GM13976 (cell line): ENCODE measurements at regions not wholly inside any gene's neighbourhood (a gene's known extent, or its start where the extent isn't known, plus 50 kb on each side); places are given as distances from the start of the nearest gene placed in this dataset.
"Not testable (repeated sequence)": the region's sequence is repeated elsewhere in the genome, so short reads cannot be mapped to it uniquely, and the experiment has no call there.

ENCODE experiments used
- DNase-seq: peaks from one replicate; pipeline ENCODE4 v3.0.0; 2012; ENCODE audit warnings: low spot score
- in situ Hi-C: fragments of 300-500 bp; cut with MboI; formaldehyde crosslinking; loops from one replicate; pipeline ENCODE4 v1.12.0; 2022; ENCODE audit warnings: low sequenced_read_pairs, mixed read lengths, inconsistent platforms; ENCODE audit not compliant: unreplicated experiment
- TF ChIP-seq, protein P1 (sequence below): IDR thresholded peaks from 2 replicates; pipeline ENCODE4 v1.5.1; 2012; ENCODE audit warnings: borderline replicate concordance, mild to moderate bottlenecking; ENCODE audit not compliant: insufficient read depth; ENCODE audit errors: extremely low read depth, missing control alignments, control extremely low read depth

DNA sequence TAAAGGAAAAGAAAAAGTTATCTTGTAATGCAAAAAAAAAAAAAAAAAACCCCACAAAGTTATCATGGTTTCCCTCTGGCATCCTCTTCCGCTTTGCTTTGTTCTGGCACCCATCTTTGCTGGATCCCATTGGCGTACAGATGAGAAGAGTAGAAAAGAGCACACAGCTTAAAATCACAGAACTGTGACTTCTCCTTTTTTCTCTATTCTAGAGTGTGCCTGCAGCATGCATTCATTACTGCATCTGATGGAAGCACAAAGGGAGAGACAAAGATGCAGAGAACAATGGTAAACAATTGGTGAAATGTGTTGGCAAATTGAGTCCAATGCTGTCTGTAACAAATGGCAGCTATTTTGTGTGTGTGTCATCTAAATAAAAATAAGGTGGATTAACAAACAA lies 440.8 kb upstream of the PIK3R1 start:
- DNase-seq = no peak
- in situ Hi-C loops = no loop called here
- TF ChIP-seq, protein P1, sequence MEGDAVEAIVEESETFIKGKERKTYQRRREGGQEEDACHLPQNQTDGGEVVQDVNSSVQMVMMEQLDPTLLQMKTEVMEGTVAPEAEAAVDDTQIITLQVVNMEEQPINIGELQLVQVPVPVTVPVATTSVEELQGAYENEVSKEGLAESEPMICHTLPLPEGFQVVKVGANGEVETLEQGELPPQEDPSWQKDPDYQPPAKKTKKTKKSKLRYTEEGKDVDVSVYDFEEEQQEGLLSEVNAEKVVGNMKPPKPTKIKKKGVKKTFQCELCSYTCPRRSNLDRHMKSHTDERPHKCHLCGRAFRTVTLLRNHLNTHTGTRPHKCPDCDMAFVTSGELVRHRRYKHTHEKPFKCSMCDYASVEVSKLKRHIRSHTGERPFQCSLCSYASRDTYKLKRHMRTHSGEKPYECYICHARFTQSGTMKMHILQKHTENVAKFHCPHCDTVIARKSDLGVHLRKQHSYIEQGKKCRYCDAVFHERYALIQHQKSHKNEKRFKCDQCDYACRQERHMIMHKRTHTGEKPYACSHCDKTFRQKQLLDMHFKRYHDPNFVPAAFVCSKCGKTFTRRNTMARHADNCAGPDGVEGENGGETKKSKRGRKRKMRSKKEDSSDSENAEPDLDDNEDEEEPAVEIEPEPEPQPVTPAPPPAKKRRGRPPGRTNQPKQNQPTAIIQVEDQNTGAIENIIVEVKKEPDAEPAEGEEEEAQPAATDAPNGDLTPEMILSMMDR = no peak

DNA sequence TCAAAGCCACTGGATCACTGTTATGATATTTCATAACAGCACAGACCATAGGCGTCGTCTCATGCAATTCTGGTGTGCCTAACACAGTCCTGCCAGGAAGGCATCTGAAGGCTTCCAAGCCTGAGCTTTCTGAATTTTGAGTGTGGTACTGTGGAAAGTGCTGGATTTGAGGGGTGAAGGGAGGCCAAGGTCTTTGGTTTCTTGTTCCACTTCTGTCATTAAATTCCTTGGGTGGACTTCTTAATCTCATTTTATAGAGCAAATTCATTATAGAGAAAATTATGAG lies 441.3 kb upstream of the PIK3R1 start:
- no peak for DNase-seq
- in situ Hi-C loops = no loop called here
- TF ChIP-seq, protein P1 = no peak

DNA sequence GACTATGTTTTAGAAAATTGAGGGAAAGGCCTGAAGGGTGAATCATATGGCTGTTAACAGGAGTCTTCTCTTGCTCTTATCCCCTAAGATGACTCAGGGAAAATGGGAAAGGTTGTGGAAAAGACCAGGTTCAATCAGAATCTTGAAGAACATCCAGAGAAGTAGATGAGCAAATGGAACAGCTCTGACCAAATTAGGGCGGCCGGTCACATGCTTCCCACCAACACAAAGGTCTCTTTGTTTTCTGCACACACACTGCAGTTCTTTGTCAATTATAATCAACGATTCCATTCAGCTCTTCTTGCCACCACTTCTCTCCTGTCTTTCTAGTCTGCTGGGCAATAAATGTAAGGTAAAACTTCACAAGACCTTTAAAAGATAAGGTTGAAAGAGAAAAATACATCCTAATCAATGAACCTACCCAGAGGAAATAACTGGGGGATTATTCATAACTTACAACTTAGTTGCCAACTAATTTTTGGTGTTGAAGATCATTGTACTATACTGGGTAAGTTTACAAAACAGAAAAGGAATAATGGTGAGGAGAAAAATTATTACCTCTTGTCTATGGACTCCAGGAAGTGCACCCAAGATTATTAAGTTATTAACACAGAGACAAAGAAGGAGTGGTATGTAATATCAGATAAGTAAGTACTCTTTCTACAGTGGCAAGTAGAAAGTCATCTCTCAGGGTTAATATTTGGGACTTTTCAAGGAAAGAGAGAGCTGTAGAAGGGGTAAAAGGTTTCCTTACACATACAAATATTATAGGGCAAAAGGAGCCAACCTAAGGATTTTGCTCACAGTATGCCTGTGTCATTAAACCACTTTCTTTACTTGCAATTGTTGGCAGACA lies 441.9 kb upstream of the PIK3R1 start:
- TF ChIP-seq, protein P1 = no peak
- in situ Hi-C loops = no loop called here
- no peak for DNase-seq

DNA sequence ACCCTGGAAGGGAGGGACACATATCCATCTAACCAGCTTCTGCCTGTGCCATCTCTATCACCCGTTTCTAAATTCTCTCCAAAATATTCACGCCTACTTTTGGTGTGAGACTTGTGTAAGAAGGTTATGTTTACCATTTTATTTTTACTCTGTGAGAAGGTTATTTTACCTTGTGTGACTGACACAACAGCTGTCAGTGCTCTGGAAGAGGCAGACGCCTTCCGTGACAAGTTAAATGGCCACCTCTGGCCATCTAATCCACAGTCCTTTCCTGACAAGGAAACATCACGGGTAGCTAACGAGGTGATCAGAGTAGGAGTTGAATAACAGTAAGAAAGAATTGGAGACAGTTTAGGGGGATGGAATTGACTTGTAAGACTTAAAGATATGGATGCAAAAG lies 443.8 kb upstream of the PIK3R1 start:
- in situ Hi-C loops = no loop called here
- TF ChIP-seq, protein P1 = no peak
- no peak for DNase-seq

DNA sequence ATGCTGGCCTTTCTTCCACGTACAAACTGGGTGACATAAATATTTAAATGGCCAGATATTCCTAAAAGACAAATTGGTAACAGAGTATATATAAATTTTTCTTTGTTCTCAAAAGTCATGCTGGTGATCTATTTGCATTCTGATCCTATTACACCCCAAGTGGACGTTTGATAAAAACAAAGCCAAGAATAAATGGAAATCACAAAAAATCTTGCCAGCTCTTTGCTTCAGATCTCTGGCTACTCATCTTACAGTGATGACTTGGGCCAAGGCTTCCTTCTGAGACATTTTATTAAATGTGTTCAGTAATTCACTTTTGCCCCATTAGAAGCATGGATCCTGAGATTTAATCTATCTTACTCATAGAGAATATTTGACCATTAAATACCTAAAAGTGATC lies 444.3 kb upstream of the PIK3R1 start:
- in situ Hi-C loops = no loop called here
- no peak for DNase-seq
- TF ChIP-seq, protein P1 = no peak

DNA sequence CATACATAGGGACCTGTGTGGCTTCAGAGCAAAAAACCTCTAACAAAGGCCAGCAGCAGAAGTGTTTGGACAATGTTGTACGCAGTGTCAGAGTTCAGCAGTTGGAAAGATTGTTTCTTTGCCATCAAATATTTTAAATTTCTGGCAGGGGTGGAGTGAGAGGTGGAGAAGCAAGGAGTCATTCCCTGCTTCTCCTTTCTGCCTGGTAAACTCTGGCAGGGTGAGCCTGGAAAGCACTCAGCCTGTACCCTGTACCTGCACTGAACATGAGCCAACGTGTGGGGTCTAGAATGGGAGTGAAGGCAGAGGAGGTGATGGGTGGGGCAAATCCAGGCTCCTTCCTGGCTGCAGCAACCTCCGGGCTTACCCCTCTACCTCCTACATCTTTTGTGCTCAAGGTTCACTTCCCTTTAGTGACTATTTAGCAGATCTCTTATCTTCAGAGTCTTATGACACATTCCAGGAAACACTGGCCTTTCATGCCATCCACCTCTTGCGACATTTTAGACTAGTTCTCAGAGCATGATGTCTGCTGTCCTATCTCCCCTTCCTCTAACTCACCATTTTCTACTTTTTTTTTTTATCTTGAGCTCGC lies 445.0 kb upstream of the PIK3R1 start:
- TF ChIP-seq, protein P1 = no peak
- in situ Hi-C loops = no loop called here
- no peak for DNase-seq

DNA sequence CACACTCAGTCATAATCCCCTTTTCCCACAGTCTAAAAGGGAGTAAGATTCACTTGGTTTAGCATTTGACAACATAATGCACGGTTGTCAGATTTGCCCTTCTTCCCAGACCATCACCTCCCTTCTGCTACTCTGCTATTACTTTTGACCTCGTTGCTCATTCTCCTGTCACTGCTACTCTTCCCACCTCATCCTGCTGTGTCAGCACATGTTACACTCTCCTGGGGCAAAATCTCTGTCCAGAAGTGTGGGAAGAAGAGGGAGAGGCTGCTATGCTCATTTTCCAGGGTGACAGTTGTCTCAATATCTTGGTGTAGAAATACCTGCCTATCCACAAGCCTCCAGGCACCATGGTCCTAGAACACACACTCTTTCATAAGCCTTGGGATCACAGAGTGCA lies 449.9 kb upstream of the PIK3R1 start:
- in situ Hi-C loops = no loop called here
- TF ChIP-seq, protein P1 = no peak
- no peak for DNase-seq

DNA sequence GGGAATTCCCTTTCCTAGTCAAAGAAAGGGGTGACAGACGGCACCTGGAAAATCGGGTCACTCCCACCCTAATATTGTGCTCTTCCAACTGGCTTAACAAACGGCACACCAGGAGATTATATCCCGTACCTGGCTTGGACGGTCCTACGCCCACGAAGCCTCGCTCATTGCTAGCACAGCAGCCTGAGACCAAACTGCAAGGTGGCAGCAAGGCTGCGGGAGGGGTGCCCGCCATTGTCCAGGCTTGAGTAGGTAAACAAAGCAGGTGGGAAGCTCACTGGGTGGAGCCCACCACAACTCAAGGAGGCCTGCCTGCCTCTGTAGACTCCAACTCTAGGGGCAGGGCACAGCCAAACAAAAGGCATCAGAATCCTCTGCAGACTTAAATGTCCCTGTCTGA lies 457.8 kb upstream of the PIK3R1 start:
- in situ Hi-C loops, DNase-seq: not testable (repeated sequence)
